Nephron progenitor cell (in vitro differentiated cells): ENCODE measurements at regions not wholly inside any gene's neighbourhood (a gene's known extent, or its start where the extent isn't known, plus 50 kb on each side); places are given as distances from the start of the nearest gene placed in this dataset.

Source experiments
- DNase-seq: peaks from one replicate; pipeline ENCODE4 v3.0.0; 2021
- H3K27ac Mint-ChIP-seq: 2 replicates; pipeline ENCODE4 v1.8.0; 2021; ENCODE audit warnings: mild to moderate bottlenecking, moderate library complexity, mixed read lengths
- H3K27me3 Mint-ChIP-seq: 2 replicates; pipeline ENCODE4 v1.8.0; 2021; ENCODE audit warnings: mild to moderate bottlenecking, low read depth, mixed read lengths; ENCODE audit not compliant: poor library complexity
- H3K36me3 Mint-ChIP-seq: 2 replicates; pipeline ENCODE4 v1.8.0; 2021; ENCODE audit warnings: low read depth, mixed read lengths
- H3K4me1 Mint-ChIP-seq: 2 replicates; pipeline ENCODE4 v1.8.0; 2021; ENCODE audit warnings: mixed read lengths
- H3K4me3 Mint-ChIP-seq: 2 replicates; pipeline ENCODE4 v1.8.0; 2021; ENCODE audit warnings: mild to moderate bottlenecking, moderate library complexity, mixed read lengths
- H3K9me3 Mint-ChIP-seq: 2 replicates; pipeline ENCODE4 v1.8.0; 2021; ENCODE audit warnings: mild to moderate bottlenecking, moderate library complexity, mixed read lengths
- CTCF ChIP-seq: fragments of 200-600 bp; sonication (generic); IDR thresholded peaks from 2 replicates; pipeline ENCODE4 v1.5.0; 2021; ENCODE audit warnings: antibody characterized with exemption

- Mint-ChIP-seq H3K4me1 (no peaks in the 10 kb centered on the region), H3K36me3 (no peaks in the 10 kb centered on the region), H3K27me3 (peaks cover 4% of the 10 kb centered on the region), H3K9me3 (peaks cover 14% of the 10 kb centered on the region), H3K27ac (no peak overlapping the region), H3K4me3 (no peak overlapping the region)
- DNase-seq, result no peak
- no peak for TF ChIP-seq CTCF
Measured at GRCh38 chr14:38730420-38730819, 372.6 kb downstream of the SEC23A start.

GRCh38 chr14:38727731-38728130, 375.3 kb downstream of the SEC23A start:
- H3K4me3 Mint-ChIP-seq, result no peak overlapping the region
- no peaks in the 10 kb centered on the region for H3K36me3 Mint-ChIP-seq
- no peaks in the 10 kb centered on the region for H3K27me3 Mint-ChIP-seq
- no peak overlapping the region for H3K27ac Mint-ChIP-seq
- no peaks in the 10 kb centered on the region for H3K4me1 Mint-ChIP-seq
- no peak for TF ChIP-seq CTCF
- no peaks in the 10 kb centered on the region for H3K9me3 Mint-ChIP-seq
- no peak for DNase-seq

GRCh38 chr14:38724621-38725020, 378.4 kb downstream of the SEC23A start:
- no peak for TF ChIP-seq CTCF
- Mint-ChIP-seq H3K27ac (peak overlapping the region; percentile 79), H3K4me3 (no peak overlapping the region)

GRCh38 chr14:38723959-38724358, 379.1 kb downstream of the SEC23A start:
- Mint-ChIP-seq H3K27me3 (peaks cover 2% of the 10 kb centered on the region), H3K27ac (no peak overlapping the region), H3K4me1 (no peaks in the 10 kb centered on the region), H3K36me3 (no peaks in the 10 kb centered on the region), H3K9me3 (no peaks in the 10 kb centered on the region), H3K4me3 (no peak overlapping the region)
- peak; percentile 9 for DNase-seq
- TF ChIP-seq CTCF, result no peak

More at GRCh38 chr14:38724621-38725020, 378.4 kb downstream of the SEC23A start:
- Mint-ChIP-seq H3K9me3 (no peaks in the 10 kb centered on the region), H3K36me3 (no peaks in the 10 kb centered on the region), H3K4me1 (no peaks in the 10 kb centered on the region), H3K27me3 (peaks cover 2% of the 10 kb centered on the region)
- no peak for DNase-seq

GRCh38 chr14:38723277-38723676, 379.8 kb downstream of the SEC23A start:
- H3K36me3 Mint-ChIP-seq, result no peaks in the 10 kb centered on the region
- H3K27ac Mint-ChIP-seq, result no peak overlapping the region
- H3K4me1 Mint-ChIP-seq, result no peaks in the 10 kb centered on the region
- TF ChIP-seq CTCF, result no peak
- H3K27me3 Mint-ChIP-seq, result peaks cover 2% of the 10 kb centered on the region
- H3K4me3 Mint-ChIP-seq, result no peak overlapping the region
- no peaks in the 10 kb centered on the region for H3K9me3 Mint-ChIP-seq
- no peak for DNase-seq

GRCh38 chr14:38721822-38722431, 381.1 kb downstream of the SEC23A start:
- Mint-ChIP-seq H3K36me3 (no peaks in the 10 kb centered on the region), H3K27me3 (peaks cover 2% of the 10 kb centered on the region), H3K9me3 (no peaks in the 10 kb centered on the region), H3K4me3 (no peak overlapping the region), H3K4me1 (no peaks in the 10 kb centered on the region), H3K27ac (no peak overlapping the region)
- peak; percentile 61 for DNase-seq
- peak; percentile 85 for TF ChIP-seq CTCF
